ENCODE measurements at regions not wholly inside any gene's neighbourhood (a gene's known extent, or its start where the extent isn't known, plus 50 kb on each side); places are given as distances from the start of the nearest gene placed in this dataset.
"Not testable (repeated sequence)": the region's sequence is repeated elsewhere in the genome, so short reads cannot be mapped to it uniquely, and the experiment has no call there.

DNA sequence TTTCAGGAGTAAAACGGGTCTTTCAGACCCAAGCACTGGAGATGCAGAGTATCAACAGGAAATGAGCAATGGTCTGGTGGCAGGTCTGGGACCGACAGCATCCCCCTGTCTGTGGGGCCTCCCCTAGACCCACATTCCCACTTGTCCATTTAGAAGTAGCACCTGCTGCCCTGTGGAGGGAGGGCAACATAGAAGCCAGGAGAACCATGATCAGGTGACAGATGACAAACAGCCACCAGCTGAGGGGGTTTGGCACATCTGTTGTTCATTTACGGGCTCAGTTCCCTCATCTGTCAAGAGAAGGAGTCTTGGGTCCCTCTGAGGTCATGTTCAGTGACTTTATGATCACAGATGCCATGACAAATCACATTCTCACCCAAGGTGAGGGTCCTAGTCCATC lies 77.9 kb upstream of the SLC66A3 start:
- no peak for FAIRE-seq

DNA sequence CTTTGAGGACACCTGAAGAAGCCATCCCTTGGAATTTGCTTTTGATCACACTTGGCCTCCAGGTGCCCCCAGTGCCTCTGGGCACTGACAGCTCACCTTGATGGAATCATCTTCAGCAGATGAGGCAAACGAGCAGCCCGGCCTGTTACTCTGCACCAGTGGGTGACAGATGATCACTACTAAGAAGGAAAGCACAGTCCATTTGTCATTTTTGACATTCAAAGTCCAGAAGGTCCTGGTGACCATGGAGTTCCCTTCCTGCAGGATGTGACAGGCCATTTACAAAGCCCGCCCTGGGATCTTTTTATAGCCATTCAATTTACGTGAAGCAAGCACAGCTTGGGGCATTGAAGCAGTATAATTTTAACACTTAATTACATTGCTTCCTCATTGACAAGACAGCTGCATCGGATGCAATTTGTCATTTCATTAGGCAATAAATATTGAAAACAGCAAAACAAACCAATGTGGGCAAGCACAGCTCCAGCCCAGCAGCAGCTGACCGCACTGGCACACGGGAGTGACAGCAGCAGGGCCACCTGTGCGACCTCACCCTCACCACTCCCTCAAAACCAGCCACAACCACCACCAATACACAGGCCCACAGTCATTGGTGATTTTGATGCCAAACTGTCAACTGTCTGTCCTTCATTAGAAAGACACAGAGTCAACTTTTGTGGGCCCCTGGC lies 76.0 kb upstream of the SLC66A3 start:
- no peak for FAIRE-seq

DNA sequence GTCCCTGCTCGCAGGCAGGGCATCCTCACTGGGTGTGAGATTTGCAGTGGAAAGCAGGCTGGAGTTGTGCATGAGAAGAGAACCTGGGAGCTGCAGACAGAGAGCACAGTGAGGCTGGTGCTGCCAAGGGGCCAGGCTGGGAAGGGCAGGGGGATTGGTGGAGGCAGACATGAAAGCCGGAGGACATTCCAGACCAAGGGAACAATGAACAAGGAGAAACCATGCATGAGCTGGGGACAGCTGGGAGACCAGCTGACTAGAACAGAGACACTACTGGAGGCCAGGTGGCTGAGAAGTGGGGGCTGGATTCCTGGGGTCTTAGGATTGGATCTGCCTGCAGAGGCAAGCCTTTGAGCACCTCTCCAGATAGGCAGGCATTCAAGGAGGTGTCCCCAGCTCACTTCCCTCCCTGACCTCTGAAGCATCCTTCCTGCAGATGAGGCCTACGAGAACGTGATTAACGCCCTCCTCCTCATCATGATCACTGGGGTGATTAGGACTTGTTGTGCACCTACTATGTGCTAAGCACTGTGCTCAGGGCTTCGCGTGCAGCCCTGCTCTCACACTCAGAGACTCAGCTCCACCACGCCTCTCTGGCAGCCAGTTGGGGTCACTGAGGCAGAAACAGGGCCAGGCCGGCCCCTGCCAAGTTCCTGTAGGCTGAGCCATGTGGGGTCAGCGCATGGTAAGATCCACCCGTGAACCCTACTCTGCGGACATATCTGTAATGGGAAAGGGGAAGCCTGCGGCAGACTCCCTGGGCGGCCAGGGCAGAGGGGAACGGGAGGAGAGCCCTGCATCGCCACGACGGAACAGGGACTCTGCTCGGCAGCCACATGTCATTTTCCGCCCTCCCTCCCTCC lies 74.8 kb upstream of the SLC66A3 start:
- no peak for FAIRE-seq

DNA sequence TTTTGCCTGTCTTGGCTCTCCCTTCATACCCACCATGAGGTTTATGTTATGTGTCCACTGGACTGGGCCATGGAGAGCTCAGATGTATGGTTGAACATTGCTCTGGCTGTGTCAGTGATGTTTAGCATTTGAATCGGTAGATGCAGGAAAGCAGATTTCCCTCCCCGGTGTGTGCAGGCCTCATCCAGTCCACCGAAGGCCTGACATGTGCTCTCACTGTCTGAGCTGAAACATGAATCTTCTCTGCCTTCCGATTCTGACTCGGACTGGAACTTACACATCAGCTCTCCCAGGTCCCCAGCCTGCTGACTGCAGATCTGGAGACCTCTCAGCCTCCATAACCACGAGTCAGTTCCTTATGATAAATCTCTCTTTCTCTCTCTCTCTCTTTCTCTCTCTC lies 72.4 kb upstream of the SLC66A3 start:
- no peak for FAIRE-seq

DNA sequence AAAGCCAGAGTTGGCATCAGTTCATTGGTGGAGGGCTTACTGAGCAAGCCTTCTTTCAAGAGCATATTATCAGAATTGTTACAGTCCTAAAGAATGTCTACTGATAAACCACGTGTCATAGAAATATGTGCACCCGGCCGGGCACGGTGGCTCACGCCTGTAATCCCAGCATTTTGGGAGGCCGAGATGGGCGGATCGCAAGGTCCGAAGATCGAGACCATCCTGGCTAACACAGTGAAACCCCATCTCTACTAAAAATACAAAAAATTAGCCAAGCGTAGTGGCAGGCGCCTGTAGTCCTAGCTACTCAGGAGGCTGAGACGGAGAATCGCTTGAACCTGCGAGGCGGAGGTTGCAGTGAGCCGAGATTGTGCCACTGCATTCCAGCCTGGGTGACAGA lies 66.4 kb upstream of the SLC66A3 start:
- not testable (repeated sequence) for FAIRE-seq

DNA sequence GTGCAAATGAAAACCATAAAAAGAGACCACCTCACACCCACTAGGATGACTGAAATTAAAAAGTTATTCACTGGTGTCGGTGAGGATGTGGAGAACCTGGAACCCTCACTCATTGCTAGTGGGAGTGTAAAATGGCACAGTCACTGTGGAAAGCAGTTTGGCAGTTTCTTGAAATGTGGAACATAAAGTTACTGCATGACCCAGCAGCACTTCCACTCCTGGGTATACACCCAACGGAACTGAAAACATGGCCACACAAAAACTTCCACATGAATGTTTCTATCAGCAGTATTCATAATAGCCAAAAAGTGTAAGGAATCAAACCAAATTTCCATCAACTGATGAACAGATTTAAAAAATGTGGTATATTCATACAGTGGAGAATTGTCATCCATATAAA lies 65.1 kb upstream of the SLC66A3 start:
- no peak for FAIRE-seq

DNA sequence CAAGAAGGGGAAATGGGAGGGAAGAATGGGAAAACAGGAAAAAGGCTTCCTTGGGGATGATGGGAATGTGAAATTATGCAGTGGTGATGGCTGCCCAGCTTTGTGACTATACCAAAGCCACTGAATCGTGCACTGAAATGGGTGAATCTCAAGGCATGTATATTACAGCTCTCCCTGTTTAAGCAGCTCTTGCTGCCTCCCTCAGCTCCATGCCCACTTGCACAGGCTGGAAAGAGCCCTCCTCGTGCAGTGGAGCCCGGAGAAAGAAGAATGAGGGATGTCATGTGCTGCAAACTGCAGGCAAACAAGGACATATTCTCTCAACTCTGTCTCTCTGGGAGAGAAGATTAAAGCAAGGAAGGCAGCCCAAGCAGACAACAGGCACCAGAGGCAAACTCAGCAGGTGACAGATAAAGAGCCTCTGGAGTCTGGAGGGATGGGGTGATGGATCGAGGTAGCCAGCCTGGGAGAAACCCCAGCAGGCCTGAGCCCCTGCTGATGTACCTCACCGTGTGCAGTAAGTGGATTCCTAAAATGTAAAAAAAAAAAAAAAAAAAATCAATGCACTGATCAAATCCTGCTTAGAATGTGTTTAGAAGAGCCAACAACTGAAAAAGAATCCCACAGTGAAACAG lies 62.4 kb upstream of the SLC66A3 start:
- no peak for FAIRE-seq

DNA sequence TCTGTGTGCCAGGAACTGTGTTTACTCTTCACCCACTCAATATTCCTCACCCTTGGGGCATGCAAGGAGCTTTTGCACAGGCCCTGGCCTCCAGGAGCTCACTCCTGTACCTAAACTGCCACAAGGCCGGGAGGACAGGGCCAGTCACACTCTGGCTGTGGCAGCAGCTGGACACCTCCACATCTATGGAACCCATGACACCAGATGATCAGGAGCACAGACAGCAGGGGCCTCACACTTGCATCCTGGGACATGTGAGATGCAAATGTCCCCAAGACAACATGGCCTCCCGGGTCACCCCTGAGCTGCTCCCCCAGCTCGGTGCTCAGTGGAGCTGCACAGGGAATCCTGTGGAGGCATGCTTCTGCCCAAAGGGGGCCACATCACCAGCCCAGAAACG lies 61.8 kb upstream of the SLC66A3 start:
- no peak for FAIRE-seq

DNA sequence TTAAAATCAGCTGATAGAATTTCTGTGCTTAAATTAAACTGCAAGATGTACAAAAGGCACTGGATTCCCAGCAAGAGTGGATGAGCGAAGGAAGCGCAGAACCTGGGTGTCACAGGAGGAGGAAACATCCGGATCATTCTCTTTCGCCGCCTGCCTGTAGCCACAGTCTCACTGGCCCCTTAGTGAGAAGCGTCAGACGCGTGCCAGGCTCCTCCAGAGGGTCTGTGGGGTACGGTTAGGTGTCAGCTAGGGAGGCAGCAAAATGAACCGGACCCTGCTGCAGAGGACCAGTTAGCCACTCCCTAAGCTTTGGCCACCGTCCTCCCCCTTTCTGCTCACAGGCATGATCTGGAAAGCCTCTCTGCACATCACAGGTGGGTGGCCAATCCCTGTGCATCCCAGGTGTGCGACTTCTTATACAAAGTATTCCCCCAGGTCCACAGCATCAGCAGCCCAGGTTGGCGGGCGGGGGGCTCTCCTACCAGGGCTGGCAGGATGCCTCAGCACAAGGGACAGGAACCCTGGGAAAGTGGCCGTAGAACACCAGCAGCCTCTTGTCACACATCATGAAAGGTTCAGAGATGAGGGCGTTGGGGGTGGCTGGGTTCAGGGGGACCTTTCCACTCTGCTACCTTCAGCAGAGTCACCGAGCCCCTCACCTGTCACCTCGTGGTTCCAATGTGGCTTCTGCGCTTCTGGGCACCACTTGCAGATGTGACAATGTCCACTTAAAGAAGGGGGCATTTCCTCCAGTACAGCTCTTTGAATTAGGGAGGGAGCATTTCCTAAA lies 61.1 kb upstream of the SLC66A3 start:
- no peak for FAIRE-seq

DNA sequence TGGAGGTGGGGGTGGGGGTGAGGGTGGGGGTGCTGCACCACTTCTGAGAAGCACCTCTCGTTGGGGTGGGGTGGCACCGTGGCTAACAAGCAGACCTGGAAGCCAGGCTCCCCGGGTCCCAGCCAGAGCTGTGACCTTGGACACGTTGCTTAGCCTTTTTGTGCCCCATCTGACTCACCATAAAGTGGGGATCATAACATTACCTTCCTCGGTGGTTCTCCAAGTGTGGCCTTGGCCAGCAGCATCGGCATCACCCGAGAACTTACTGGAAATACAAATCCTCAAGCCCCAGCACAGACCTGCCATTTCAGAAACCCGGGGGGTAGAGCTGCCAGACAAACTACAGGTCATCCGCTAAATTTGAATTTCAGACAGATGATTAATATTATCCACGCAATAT lies 58.7 kb upstream of the SLC66A3 start:
- FAIRE-seq, result no peak

DNA sequence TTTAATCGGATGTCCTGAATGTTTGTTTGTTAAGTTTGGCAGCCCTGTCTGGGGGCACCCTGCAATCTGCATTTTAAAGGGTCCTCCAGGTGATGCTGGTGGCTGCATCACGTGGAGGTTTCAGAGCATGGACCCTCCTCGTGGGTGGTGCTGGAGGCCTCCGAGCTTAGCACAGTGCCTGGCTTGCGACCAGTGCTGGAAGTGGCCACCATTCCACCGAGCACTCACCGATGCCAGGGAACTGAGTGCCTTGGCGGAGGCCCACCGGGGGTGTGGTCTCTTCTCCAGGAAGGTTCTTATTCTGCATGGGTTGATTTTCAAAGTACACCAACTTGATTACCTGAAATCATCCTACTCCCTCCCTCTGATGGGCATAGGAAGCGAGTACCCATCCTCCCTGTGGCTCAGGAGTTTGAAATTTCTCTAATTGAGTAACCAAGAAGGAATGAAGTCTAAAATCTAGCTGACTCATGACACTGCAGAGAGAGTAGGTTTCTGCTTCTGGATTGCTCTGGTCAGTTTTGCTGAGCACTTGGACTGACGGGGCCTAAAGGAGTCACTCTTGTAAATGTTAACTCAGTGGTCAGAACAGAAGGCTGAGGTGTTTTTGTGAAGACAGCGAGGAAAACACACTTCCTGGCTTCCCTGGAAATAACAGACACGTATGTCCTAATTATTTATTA lies 58.1 kb upstream of the SLC66A3 start:
- FAIRE-seq, result no peak

DNA sequence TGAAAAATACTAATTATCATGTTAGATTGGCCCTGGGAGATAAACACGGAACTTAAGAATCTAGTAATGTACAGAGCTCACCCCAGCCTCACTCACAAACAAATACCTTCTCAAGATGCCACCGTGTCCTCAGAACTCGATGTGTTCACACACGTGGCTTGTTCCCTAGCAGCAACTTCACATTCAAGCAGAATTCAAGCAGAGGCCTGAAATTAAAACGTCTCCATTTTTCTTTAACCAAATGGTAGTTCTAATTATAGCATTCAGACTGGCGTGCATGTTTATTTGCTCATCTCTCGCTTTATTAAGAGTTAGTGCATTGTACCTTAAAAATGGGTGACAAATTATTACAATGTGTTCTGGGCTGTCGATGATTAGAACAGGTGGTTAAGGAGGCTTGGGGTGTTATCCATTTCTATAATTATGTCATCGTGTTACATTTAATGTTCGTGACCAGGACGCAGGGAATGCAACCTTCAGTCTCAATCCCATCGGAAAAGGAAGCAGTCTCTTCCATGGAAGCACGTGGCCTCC lies 57.3 kb upstream of the SLC66A3 start:
- no peak for FAIRE-seq

DNA sequence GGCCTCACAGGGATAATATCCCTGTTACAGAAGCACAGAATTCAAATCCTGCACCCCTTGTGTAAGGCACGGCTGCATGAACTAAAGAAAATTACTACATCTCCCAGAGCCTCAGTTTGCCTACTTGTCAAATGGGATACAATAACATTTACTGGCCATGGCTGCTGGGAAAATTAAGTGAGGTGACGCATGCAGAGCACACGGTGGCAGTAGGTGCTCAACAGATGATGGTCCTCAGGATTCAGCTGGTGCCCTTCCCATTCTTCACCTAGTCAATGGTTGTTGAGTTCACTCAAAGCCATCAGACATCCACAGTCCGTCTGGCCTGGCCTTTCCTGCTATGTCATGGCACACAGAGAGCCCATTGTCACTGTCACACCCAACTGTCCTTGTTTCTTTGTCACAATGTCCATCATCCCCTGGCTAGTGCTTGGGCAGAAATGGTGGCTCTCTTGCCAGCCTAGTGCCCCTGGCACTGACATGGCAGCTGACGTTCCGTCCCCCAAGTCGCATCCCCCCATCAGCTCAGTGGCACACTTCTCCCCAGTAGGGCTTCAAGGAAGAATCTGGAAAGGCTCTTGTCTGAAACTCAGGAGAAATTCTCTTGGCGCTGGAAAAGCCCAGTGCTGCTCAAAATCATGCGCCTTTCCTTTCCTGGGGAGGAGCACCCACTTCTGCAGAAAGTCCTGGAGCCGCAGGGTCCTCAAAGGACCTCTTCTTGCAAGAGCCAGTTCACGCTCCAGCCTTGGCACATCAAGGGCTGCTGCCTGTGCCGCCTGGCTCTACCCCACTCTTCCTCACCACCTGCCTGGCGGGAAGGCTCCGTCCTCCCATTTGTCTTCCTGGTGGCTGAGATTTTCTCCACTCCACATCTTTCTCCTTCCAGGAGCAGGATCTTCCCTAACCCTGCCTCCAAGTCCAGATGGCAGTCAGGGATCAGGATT lies 55.9 kb upstream of the SLC66A3 start:
- FAIRE-seq, result no peak

DNA sequence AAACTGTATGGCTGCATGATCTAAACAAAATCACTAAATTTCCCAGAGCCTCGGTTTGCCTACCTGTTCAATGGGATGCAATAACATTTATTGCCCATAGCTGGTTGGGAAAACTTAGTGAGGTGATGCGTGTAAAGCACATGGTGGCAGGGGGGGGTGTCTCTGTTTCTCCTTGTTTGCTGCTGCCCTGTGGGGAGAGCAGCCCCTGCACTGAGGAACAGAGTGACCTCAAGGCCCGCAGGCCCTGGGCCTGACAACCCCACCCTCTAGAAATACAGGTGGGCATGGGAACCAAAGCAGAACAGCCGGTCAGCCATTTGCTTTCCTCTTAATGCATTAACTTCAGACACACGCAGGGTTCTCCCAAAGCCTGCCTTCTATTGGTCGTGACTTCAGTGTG lies 55.1 kb upstream of the SLC66A3 start:
- no peak for FAIRE-seq

DNA sequence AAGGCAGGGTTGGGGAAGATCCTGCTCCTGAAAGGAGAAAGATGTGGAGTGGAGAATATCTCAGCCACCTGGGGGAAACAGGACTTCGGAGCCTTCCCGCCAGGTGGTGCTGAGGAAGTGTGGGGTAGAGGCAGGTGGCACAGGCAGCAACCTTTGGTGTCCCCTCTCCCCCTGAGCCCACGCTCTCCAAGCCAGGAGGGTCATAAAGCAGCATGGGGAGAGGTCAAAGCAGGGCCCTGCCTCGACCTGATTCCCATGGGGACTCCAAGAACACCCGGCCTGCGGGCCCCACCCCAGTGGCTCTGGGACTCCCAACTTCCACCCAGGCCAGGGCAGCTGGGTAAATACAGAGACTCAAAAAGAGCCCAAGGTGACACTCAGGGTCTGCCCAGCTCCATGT lies 54.3 kb upstream of the SLC66A3 start:
- FAIRE-seq, result no peak

DNA sequence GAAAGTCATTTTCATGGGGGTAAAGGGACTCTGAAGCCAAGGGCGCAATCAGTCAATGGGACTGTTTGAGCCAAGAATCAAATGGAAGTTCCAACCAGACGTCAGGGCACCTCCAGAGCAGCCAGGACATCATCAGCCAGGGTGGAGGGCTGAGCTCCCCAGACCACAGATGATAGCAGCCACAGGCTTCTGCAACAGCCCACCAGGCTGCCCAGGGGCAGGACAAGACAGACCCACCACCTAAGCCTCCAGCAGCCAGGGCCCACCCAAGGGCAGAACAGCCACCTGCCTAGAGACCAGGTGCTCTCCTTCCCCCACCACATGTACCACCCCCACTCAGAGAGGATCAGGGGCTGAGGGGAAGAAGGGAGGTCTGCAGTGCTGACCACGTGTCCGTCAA lies 53.8 kb upstream of the SLC66A3 start:
- no peak for FAIRE-seq

DNA sequence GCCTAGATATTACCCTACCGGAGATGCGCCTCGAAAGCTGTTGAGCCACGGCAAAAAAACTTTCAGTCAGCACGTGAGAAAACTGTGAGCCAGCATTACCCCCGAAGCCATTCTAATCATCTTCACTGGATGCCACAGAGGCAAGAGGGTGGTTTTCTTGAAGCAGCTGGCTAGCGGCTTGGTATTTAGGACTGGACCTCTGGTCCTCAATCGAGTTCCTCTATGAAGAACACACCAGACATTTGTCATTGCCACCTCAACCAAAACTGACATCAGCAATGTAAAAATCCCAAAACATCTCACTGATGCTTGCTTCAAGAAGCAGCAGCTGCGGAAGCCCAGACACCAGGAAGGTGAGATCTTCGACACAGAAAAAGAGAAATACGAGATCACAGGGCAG lies 52.8 kb upstream of the SLC66A3 start:
- FAIRE-seq, result no peak

DNA sequence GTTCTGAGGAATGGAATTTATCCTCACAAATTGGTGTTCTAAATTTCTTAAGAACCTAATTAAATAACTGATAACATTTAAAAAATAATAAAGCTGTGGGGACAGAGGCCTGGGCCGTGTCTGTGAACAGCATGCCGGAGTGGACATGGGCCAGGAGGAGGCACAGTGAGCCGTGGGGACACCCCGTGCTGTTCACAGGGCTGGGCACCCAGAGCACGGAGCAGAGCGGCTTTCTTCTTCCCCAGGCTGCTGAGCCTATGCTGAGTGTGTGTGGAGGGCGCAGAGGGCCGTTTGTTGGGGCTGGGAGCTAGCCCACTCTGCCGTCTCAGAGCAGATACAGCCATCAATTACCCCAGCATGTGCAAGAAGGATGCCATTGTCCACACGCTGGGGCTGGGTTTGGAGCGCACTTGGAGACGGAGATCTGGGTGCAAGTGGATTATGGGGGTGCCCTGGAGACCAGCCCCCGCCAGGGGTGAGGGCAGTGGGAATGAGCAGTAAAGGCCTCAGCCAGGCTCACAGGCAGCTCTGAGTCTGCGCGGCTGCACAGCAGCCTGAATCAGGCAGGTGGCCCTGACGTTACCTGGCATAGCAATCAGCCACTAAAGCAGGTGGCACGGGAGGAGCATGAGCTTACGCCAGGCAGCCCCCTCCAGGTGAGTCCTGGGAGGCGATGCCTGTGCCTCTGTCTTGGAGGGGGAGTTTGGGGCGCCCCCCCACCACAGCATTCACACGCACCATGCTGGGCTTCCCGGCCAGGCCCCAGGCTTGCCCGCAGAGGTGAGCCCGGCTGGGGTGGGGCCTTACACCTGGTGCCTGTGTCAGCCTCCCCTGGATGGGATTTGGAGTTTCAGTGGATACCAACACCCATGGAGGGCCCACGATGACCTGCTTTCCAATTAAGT lies 52.1 kb upstream of the SLC66A3 start:
- FAIRE-seq, result no peak

DNA sequence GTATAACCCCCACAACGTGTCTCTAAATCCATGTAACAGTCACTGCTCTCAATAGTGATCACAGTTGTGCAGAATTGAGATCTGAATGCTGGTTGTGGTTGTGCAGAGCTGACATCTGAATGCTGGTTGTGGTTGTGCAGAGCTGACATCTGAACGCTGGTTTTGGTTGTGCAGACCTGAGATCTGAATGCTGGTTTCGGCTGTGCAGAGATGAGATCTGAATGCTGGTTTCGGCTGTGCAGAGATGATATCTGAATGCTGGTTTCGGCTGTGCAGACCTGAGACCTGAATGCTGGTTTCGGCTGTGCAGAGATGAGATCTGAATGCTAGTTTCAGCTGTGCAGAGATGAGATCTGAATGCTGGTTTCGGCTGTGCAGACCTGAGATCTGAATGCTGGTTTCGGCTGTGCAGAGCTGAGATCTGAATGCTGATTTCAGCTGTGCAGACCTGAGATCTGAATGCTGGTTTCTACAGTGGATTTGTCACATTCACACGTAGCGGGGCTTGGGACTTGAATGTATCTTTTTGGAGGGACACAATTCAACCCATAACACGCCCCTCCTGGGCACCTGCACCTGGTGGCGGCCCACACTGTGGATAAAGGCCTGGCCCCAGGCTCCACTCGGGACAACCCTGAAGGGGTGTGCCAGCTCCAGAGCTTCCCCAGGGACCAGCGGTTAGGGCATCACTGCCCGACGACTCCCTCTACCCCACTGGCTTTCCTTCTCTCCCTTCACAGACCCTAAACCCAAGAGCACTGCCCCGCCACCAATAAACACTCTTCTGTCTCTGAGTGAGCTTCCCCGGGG lies 51.1 kb upstream of the SLC66A3 start:
- FAIRE-seq, result no peak
